Psoas muscle (tissue), 7 donors: ENCODE measurements at regions not wholly inside any gene's neighbourhood (a gene's known extent, or its start where the extent isn't known, plus 50 kb on each side); places are given as distances from the start of the nearest gene placed in this dataset.

Experiments
- ATAC-seq, 4 donors: fragments of 200-7000 bp; cut with Tn5 transposase; one replicate each; pipeline ENCODE4 v1.9.1; 2020; ENCODE audit warnings: moderate library complexity in 3 of 4, mild to moderate bottlenecking in 2 of 4
- DNase-seq, 2 donors: peaks; one replicate each; pipeline ENCODE4 v3.0.0-alpha.2; 2020
- H3K27ac ChIP-seq: fragments of 200-600 bp; one replicate; pipeline ENCODE4 v1.8.0; 2022
- H3K27me3 ChIP-seq, 3 donors: fragments of 200-600 bp in 1 of 3; one replicate each; pipeline versions ENCODE4 v1.6.1 to v1.8.0; 2013 to 2022; ENCODE audit warnings: low read length in 2 of 3, mild to moderate bottlenecking in 2 of 3, moderate library complexity in 1 of 3; ENCODE audit not compliant: insufficient read depth in 3 of 3
- H3K36me3 ChIP-seq, 2 donors: fragments of 200-600 bp in 1 of 2; one replicate each; pipeline versions ENCODE4 v1.6.1 to v1.8.0; 2013 to 2022; ENCODE audit warnings: low read depth in 1 of 2, mild to moderate bottlenecking in 1 of 2, moderate library complexity in 1 of 2; ENCODE audit not compliant: insufficient read depth in 1 of 2
- H3K4me1 ChIP-seq: fragments of 200-600 bp; one replicate; pipeline ENCODE4 v1.8.0; 2022
- H3K4me3 ChIP-seq: fragments of 200-600 bp; one replicate; pipeline ENCODE4 v1.8.0; 2022; ENCODE audit warnings: mild to moderate bottlenecking
- H3K9me3 ChIP-seq: fragments of 200-600 bp; one replicate; pipeline ENCODE4 v1.8.0; 2022
- CTCF ChIP-seq: fragments of 200-600 bp; IDR thresholded peaks from one replicate; pipeline ENCODE4 v1.8.0; 2022; ENCODE audit warnings: antibody characterized with exemption
- WGBS, 3 donors: extraction: QIAGEN DNeasy Blood & Tissue Kit; methylation state at CpG; one replicate each; pipeline versions ENCODE4 v1.1.6 to v1.1.7; 2013; 5-methylcytosine and 5-hydroxymethylcytosine counted together
- intact Hi-C, 2 donors: fragments of 100-400 bp; cut with DNase I; formaldehyde crosslinking; loops; one replicate each; pipeline versions ENCODE4 v1.11.0 to v1.14.2; 2022
- donor health status: healthy with polysubstance abuse.
- donor health status: DM: no; HTN: no; CAD: no; lungs with moderate emphysema.
- donor health status: Bipolar disorder and iron deficiency.
- donor health status: healthy.
- donor health status: DM: yes; HTN: yes; CAD: no.
- donor health status: DM: no; HTN: no; CAD: no.
- donor health status: DM: yes; HTN: yes; CAD: no.

GRCh38 chr6:170205126-170205525, 85.8 kb downstream of the DLL1 start:
- H3K9me3 ChIP-seq: no peaks in the 10 kb centered on the region
- intact Hi-C loops: no loop called here
- peaks cover 0 to 19% (median 0%) of the 10 kb centered on the region in 3 donors for H3K27me3 ChIP-seq
- H3K4me1 ChIP-seq: no peaks in the 10 kb centered on the region
- DNase-seq (no peak), ATAC-seq (no peak)
- no peak for TF ChIP-seq CTCF
- no peak overlapping the region for H3K27ac ChIP-seq
- H3K4me3 ChIP-seq: no peak overlapping the region
- 74 to 80% (median 77%) methylated on average over 6 of the region's 6 CpGs for WGBS, 3 donors
- no peaks in the 10 kb centered on the region for H3K36me3 ChIP-seq

- no peaks in the 10 kb centered on the region for H3K4me1 ChIP-seq
- TF ChIP-seq CTCF: no peak
- H3K27ac ChIP-seq: no peak overlapping the region
- intact Hi-C loops: no loop called here
- no peak for ATAC-seq
- no peaks in the 10 kb centered on the region for H3K36me3 ChIP-seq
- no peaks in the 10 kb centered on the region for H3K9me3 ChIP-seq
- no peak overlapping the region for H3K4me3 ChIP-seq
- DNase-seq: no peak
- 84 to 90% (median 85%) methylated on average over 6 of the region's 6 CpGs for WGBS, 3 donors
- H3K27me3 ChIP-seq: peaks cover 0 to 8% (median 0%) of the 10 kb centered on the region in 3 donors
These were observed 87.7 kb downstream of the DLL1 start for GRCh38 chr6:170203212-170203611.

- DNase-seq (no peak), ATAC-seq (no peak)
- Histone ChIP-seq H3K27me3 (peaks cover 0 to 2% (median 0%) of the 10 kb centered on the region in 3 donors), H3K4me3 (no peak overlapping the region), H3K9me3 (no peaks in the 10 kb centered on the region), H3K4me1 (no peaks in the 10 kb centered on the region), H3K27ac (no peak overlapping the region), H3K36me3 (no peaks in the 10 kb centered on the region)
- intact Hi-C loops: no loop called here
- no peak for TF ChIP-seq CTCF
- WGBS, 3 donors: 84 to 89% (median 88%) methylated on average over 13 of the region's 13 CpGs
These were observed 88.3 kb downstream of the DLL1 start for GRCh38 chr6:170202416-170203135.

GRCh38 chr6:170201361-170201760, 89.5 kb downstream of the DLL1 start:
- DNase-seq (no peak), ATAC-seq (no peak)
- H3K27me3 ChIP-seq: no peaks in the 10 kb centered on the region
- H3K36me3 ChIP-seq: no peaks in the 10 kb centered on the region
- no peak overlapping the region for H3K27ac ChIP-seq
- H3K4me3 ChIP-seq: no peak overlapping the region
- intact Hi-C loops: no loop called here
- 83 to 93% (median 90%) methylated on average over 8 of the region's 8 CpGs for WGBS, 3 donors
- no peaks in the 10 kb centered on the region for H3K4me1 ChIP-seq
- H3K9me3 ChIP-seq: no peaks in the 10 kb centered on the region
- no peak for TF ChIP-seq CTCF

GRCh38 chr6:170200458-170200891, 90.4 kb downstream of the DLL1 start:
- no peak overlapping the region for H3K27ac ChIP-seq
- no peaks in the 10 kb centered on the region for H3K27me3 ChIP-seq
- H3K9me3 ChIP-seq: peaks cover 7% of the 10 kb centered on the region
- H3K4me3 ChIP-seq: no peak overlapping the region
- no peak for TF ChIP-seq CTCF
- intact Hi-C loops: no loop called here
- H3K36me3 ChIP-seq: no peaks in the 10 kb centered on the region
- H3K4me1 ChIP-seq: no peaks in the 10 kb centered on the region
- WGBS, 3 donors: 61 to 82% (median 66%) methylated on average over 9 of the region's 9 CpGs
- ATAC-seq: no peak
- DNase-seq: no peak
